HG02981 (cell line): ENCODE measurements at regions not wholly inside any gene's neighbourhood (a gene's known extent, or its start where the extent isn't known, plus 50 kb on each side); places are given as distances from the start of the nearest gene placed in this dataset.

Experiments used
- ATAC-seq: cut with Tn5 transposase; IDR thresholded peaks from one replicate; pipeline ENCODE4 v1.9.1; 2021; ENCODE audit warnings: mild to moderate bottlenecking, moderate library complexity; ENCODE audit not compliant: unreplicated experiment

- ATAC-seq = no peak
Observed at GRCh38 chr2:15789381-15790062, 150.8 kb upstream of the MYCN start.

GRCh38 chr2:15790326-15790725, 150.0 kb upstream of the MYCN start:
- ATAC-seq = no peak

GRCh38 chr2:15790838-15791237, 149.5 kb upstream of the MYCN start:
- no peak for ATAC-seq

- ATAC-seq = no peak
Observed at GRCh38 chr2:15791294-15791693, 149.1 kb upstream of the MYCN start.

GRCh38 chr2:15792331-15792730, 148.0 kb upstream of the MYCN start:
- ATAC-seq = no peak

GRCh38 chr2:15793078-15793913, 147.1 kb upstream of the MYCN start:
- ATAC-seq = no peak

- no peak for ATAC-seq
Observed at GRCh38 chr2:15793978-15794377, 146.4 kb upstream of the MYCN start.

GRCh38 chr2:15794608-15795134, 145.7 kb upstream of the MYCN start:
- ATAC-seq = no peak

- no peak for ATAC-seq
Observed at GRCh38 chr2:15795426-15795825, 144.9 kb upstream of the MYCN start.

GRCh38 chr2:15796167-15796942, 144.0 kb upstream of the MYCN start:
- no peak for ATAC-seq

GRCh38 chr2:15797231-15797938, 143.0 kb upstream of the MYCN start:
- no peak for ATAC-seq

GRCh38 chr2:15797939-15798281, 142.4 kb upstream of the MYCN start:
- no peak for ATAC-seq

- no peak for ATAC-seq
Observed at GRCh38 chr2:15798701-15799431, 141.5 kb upstream of the MYCN start.

GRCh38 chr2:15799432-15799827, 140.9 kb upstream of the MYCN start:
- ATAC-seq = peak; percentile 62

GRCh38 chr2:15800495-15801329, 139.6 kb upstream of the MYCN start:
- no peak for ATAC-seq

- no peak for ATAC-seq
Observed at GRCh38 chr2:15801439-15801838, 138.9 kb upstream of the MYCN start.

- no peak for ATAC-seq
Observed at GRCh38 chr2:15801904-15802303, 138.4 kb upstream of the MYCN start.

GRCh38 chr2:15802657-15803542, 137.4 kb upstream of the MYCN start:
- ATAC-seq = no peak
